ENCODE measurements at regions not wholly inside any gene's neighbourhood (a gene's known extent, or its start where the extent isn't known, plus 50 kb on each side); places are given as distances from the start of the nearest gene placed in this dataset.

DNA sequence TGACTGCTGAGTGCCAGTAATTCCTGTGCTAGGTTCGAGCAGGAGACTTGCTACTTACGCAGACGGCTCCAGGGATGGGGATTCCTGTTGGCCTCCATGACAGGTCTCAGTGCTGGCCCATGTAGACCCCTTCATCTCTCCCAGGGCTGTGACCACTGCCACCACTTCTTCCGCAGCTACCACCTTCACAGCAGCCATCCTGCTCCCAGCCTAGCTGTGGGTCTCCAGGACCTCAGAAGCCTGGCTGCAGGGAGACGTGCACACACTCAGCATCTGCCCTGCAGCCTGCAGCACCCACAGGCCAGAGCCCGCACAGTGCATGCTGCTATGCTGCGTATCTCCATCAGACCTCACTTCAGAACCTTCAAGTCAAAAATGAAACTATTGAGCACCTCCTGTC lies 1503.9 kb downstream of the BRD1 start:
- no peak for DNase-seq
- WGBS (ENCODE audit: insufficient coverage) = 92% methylated on average over 6 of the region's 7 CpGs
- no peak overlapping the region for H3K9ac ChIP-seq (ENCODE audit: low read length)

DNA sequence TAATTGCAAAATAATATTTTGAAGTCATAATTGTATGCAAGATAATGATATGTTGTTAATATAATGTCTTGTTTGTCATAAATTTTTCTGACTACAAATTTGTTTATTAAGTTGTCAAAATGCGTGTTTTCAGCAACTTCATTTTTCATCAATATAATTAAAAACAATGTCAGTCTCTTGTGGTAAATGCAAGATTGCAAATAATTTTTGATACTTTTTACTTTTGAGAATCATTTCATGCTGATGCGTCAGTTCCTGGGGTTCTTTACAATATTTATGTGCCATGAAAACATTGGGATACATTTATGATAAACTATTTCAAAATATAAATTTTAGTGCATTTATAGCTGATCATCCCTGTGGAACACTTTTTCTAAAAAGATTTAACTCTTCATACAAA lies 1504.8 kb downstream of the BRD1 start:
- no CpG with 5 or more reads among the region's 2 CpGs for WGBS (ENCODE audit: insufficient coverage)
- Mint-ChIP-seq H3K4me1 (no peaks in the 10 kb centered on the region), H3K9me3 (ENCODE audit: insufficient read depth) (peaks cover 8% of the 10 kb centered on the region), H3K4me3 (no peak overlapping the region), H3K27me3 (peaks cover 9% of the 10 kb centered on the region), H3K27ac (no peak overlapping the region)
- Histone ChIP-seq H3K9ac (ENCODE audit: low read length) (no peak overlapping the region), H3K4me2 (replicated peaks; ENCODE audit: low read depth, low read length, poor library complexity, severe bottlenecking) (no peak overlapping the region), H3K36me3 (replicated peaks in 1 of 2; ENCODE audit: control extremely low read depth in 1 of 2, control insufficient read depth in 1 of 2, extremely low read depth in 1 of 2, insufficient read depth in 2 of 2, low read length in 1 of 2) (no peaks in the 10 kb centered on the region), H3K9me3 (ENCODE audit: control extremely low read depth in 1 of 3, control insufficient read depth in 2 of 3, insufficient read depth in 1 of 3, low read length in 2 of 3) (peaks cover 0 to 30% (median 11%) of the 10 kb centered on the region in 3 donors), H3K27ac (ENCODE audit: low read length in 2 of 2) (no peak overlapping the region), H2AFZ (ENCODE audit: insufficient read depth, low read depth, low read length, poor library complexity, severe bottlenecking) (no peak overlapping the region), H3K4me3 (ENCODE audit: control extremely low read depth in 1 of 5, extremely low read depth in 1 of 5, insufficient read depth in 1 of 5, low read depth in 2 of 5, low read length in 4 of 5) (no peak overlapping the region), H3K27me3 (replicated peaks in 1 of 4; ENCODE audit: control extremely low read depth in 1 of 4, control insufficient read depth in 3 of 4, insufficient read depth in 4 of 4, low read length in 3 of 4) (peaks cover 0 to 2% (median 0%) of the 10 kb centered on the region in 4 experiments), H3K4me1 (ENCODE audit: control insufficient read depth in 2 of 2, insufficient read depth in 2 of 2, low read length in 2 of 2) (no peaks in the 10 kb centered on the region), H4K20me1 (ENCODE audit: control insufficient read depth, insufficient read depth, low read length, poor library complexity, severe bottlenecking) (no peaks in the 10 kb centered on the region), H3K79me2 (ENCODE audit: control insufficient read depth, insufficient read depth, low read length) (no peaks in the 10 kb centered on the region)
- intact Hi-C loops (cut with micrococcal nuclease) = no loop called here
- POLR2A ChIA-PET = no interaction called here
- TF ChIP-seq, protein P1, sequence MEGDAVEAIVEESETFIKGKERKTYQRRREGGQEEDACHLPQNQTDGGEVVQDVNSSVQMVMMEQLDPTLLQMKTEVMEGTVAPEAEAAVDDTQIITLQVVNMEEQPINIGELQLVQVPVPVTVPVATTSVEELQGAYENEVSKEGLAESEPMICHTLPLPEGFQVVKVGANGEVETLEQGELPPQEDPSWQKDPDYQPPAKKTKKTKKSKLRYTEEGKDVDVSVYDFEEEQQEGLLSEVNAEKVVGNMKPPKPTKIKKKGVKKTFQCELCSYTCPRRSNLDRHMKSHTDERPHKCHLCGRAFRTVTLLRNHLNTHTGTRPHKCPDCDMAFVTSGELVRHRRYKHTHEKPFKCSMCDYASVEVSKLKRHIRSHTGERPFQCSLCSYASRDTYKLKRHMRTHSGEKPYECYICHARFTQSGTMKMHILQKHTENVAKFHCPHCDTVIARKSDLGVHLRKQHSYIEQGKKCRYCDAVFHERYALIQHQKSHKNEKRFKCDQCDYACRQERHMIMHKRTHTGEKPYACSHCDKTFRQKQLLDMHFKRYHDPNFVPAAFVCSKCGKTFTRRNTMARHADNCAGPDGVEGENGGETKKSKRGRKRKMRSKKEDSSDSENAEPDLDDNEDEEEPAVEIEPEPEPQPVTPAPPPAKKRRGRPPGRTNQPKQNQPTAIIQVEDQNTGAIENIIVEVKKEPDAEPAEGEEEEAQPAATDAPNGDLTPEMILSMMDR (IDR thresholded peaks at IDR 0.05) = no peak
- TF ChIP-seq EZH2 (IDR thresholded peaks at IDR 0.05; ENCODE audit: borderline replicate concordance, insufficient read depth, low read depth, low read length, poor library complexity, severe bottlenecking) = no peak
- CTCF ChIA-PET = no interaction called here
- no peak for ATAC-seq (ENCODE audit: low read depth)
- no peak for DNase-seq

More for the DNA sequence above, 1503.9 kb downstream of the BRD1 start:
- H3K36me3 ChIP-seq (replicated peaks in 1 of 2; ENCODE audit: control extremely low read depth in 1 of 2, control insufficient read depth in 1 of 2, extremely low read depth in 1 of 2, insufficient read depth in 2 of 2, low read length in 1 of 2) = no peaks in the 10 kb centered on the region
- CTCF ChIA-PET = no interaction called here
- H3K4me2 ChIP-seq (replicated peaks; ENCODE audit: low read depth, low read length, poor library complexity, severe bottlenecking) = no peak overlapping the region
- POLR2A ChIA-PET = no interaction called here
- H2AFZ ChIP-seq (ENCODE audit: insufficient read depth, low read depth, low read length, poor library complexity, severe bottlenecking) = no peak overlapping the region
- no peaks in the 10 kb centered on the region for H3K4me1 ChIP-seq (ENCODE audit: control insufficient read depth in 2 of 2, insufficient read depth in 2 of 2, low read length in 2 of 2)
- Mint-ChIP-seq H3K27ac (no peak overlapping the region), H3K27me3 (peaks cover 9% of the 10 kb centered on the region), H3K9me3 (ENCODE audit: insufficient read depth) (peaks cover 8% of the 10 kb centered on the region), H3K4me1 (no peaks in the 10 kb centered on the region), H3K4me3 (no peak overlapping the region)
- ATAC-seq (ENCODE audit: low read depth) = no peak
- intact Hi-C loops (cut with micrococcal nuclease) = no loop called here
- H3K79me2 ChIP-seq (ENCODE audit: control insufficient read depth, insufficient read depth, low read length) = no peaks in the 10 kb centered on the region
- no peak overlapping the region for H3K4me3 ChIP-seq (ENCODE audit: control extremely low read depth in 1 of 5, extremely low read depth in 1 of 5, insufficient read depth in 1 of 5, low read depth in 2 of 5, low read length in 4 of 5)
- no peaks in the 10 kb centered on the region for H3K27me3 ChIP-seq (replicated peaks in 1 of 4; ENCODE audit: control extremely low read depth in 1 of 4, control insufficient read depth in 3 of 4, insufficient read depth in 4 of 4, low read length in 3 of 4)
- TF ChIP-seq, protein P1 (IDR thresholded peaks at IDR 0.05) = no peak
- no peak for TF ChIP-seq EZH2 (IDR thresholded peaks at IDR 0.05; ENCODE audit: borderline replicate concordance, insufficient read depth, low read depth, low read length, poor library complexity, severe bottlenecking)
- no peaks in the 10 kb centered on the region for H4K20me1 ChIP-seq (ENCODE audit: control insufficient read depth, insufficient read depth, low read length, poor library complexity, severe bottlenecking)
- no peak overlapping the region for H3K27ac ChIP-seq (ENCODE audit: low read length in 2 of 2)
- H3K9me3 ChIP-seq (ENCODE audit: control extremely low read depth in 1 of 3, control insufficient read depth in 2 of 3, insufficient read depth in 1 of 3, low read length in 2 of 3) = peaks cover 0 to 34% (median 11%) of the 10 kb centered on the region in 3 donors
